AG09319 (cell line): ENCODE measurements at regions not wholly inside any gene's neighbourhood (a gene's known extent, or its start where the extent isn't known, plus 50 kb on each side); places are given as distances from the start of the nearest gene placed in this dataset.
A peak's percentile ranks its signal among the peaks of the same experiment; 100 is the strongest.

ENCODE experiments used
- DNase-seq: peaks from one replicate; pipeline ENCODE4 v3.0.0-alpha.2; 2010; ENCODE audit warnings: low read depth; ENCODE audit errors: extremely low read depth
- CTCF ChIP-seq: IDR thresholded peaks from 2 replicates; pipeline ENCODE4 v1.5.1; 2011; ENCODE audit warnings: low read depth, mild to moderate bottlenecking, inconsistent platforms, low read length, moderate library complexity

- DNase-seq = no peak
- TF ChIP-seq CTCF = no peak
These were observed 643.8 kb downstream of the SORCS1 start for GRCh38 chr10:106520698-106521097.

- no peak for TF ChIP-seq CTCF
- no peak for DNase-seq
These were observed 645.0 kb downstream of the SORCS1 start for GRCh38 chr10:106519376-106520030.

GRCh38 chr10:106515206-106515790 lies 649.2 kb downstream of the SORCS1 start:
- TF ChIP-seq CTCF = no peak
- peak; percentile 38 for DNase-seq

GRCh38 chr10:106513352-106513771 lies 651.1 kb downstream of the SORCS1 start:
- no peak for TF ChIP-seq CTCF
- no peak for DNase-seq

GRCh38 chr10:106511917-106512316 lies 652.6 kb downstream of the SORCS1 start:
- no peak for DNase-seq
- no peak for TF ChIP-seq CTCF

- DNase-seq = no peak
- no peak for TF ChIP-seq CTCF
These were observed 655.6 kb downstream of the SORCS1 start for GRCh38 chr10:106508950-106509349.

GRCh38 chr10:106506526-106507283 lies 657.8 kb downstream of the SORCS1 start:
- DNase-seq = no peak
- no peak for TF ChIP-seq CTCF
